ENCODE measurements at regions not wholly inside any gene's neighbourhood (a gene's known extent, or its start where the extent isn't known, plus 50 kb on each side); places are given as distances from the start of the nearest gene placed in this dataset.

DNA sequence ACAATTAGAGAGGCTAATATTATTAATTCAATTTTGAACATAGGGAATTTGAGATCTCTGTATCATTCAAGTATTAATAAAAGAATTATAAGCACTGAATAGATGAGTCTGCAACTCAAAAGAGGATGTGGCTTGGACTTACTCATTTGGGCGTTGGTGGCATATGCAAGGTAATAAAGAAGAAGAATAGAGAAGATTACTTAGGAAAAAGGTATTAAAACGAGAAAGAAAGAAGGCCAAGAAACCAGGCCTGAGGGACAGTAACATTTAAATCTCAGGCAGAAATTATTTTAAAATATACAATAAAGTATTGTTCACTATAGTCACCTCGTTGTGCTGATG is 383.0 kb upstream of the INTU start:
- no peak overlapping the region for H3K4me2 ChIP-seq (ENCODE audit: unreplicated experiment)
- in situ Hi-C loops (cut with MboI) = no loop called here
- no peak overlapping the region for H2AFZ ChIP-seq

DNA sequence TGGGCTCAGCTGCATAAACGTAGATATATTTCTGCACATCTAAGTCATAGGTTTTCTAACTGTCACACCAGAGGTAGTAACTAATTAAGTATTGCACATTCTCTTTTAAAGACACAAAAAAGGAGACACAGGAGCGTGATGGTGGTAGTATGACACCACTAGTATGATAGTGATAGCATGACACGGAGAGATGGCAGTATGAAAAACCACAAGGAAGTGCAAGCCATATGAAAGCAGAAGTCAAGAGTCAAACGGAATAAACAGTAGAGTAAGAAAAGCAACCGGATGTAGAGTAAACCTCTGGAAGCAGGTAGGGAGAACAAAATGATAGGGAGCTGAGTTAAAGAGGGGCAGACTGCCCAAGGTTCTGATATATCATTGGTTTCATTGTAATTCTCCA is 382.2 kb upstream of the INTU start:
- no peak overlapping the region for H3K4me3 ChIP-seq
- H2AFZ ChIP-seq = no peak overlapping the region
- H3K4me2 ChIP-seq (ENCODE audit: unreplicated experiment) = no peak overlapping the region
- no peaks in the 10 kb centered on the region for H3K36me3 ChIP-seq (ENCODE audit: low read depth)
- no peak overlapping the region for H3K27ac ChIP-seq
- in situ Hi-C loops (cut with MboI) = no loop called here
- no peaks in the 10 kb centered on the region for H3K9me3 ChIP-seq (ENCODE audit: low read depth)
- H3K4me1 ChIP-seq (ENCODE audit: insufficient read depth) = peaks cover 17% of the 10 kb centered on the region; the same call in 1 of the 2 replicates
- H3F3A ChIP-seq (ENCODE audit: insufficient read depth) = peaks cover 8% of the 10 kb centered on the region; the same call in 1 of the 2 replicates
- no peaks in the 10 kb centered on the region for H3K27me3 ChIP-seq (replicated peaks; ENCODE audit: insufficient read depth)
- H3K79me2 ChIP-seq (ENCODE audit: insufficient read depth) = no peaks in the 10 kb centered on the region
- 91 to 93% methylated on average over 5 of the region's 5 CpGs for WGBS, 2 experiments (ENCODE audit: low coverage in 1 of 2, low lambda C conversion rate in 2 of 2, missing lambda C conversion rate in 2 of 2)
- H4K20me1 ChIP-seq (ENCODE audit: insufficient read depth) = no peaks in the 10 kb centered on the region
- no peak for DNase-seq
- no peak for TF ChIP-seq EZH2phosphoT487 (IDR thresholded peaks at IDR 0.05; ENCODE audit: insufficient read depth, low read depth)
- TF ChIP-seq EZH2 (IDR thresholded peaks at IDR 0.05; ENCODE audit: insufficient read depth, poor library complexity, severe bottlenecking) = no peak
- no peaks in the 10 kb centered on the region for H3K9me2 ChIP-seq (ENCODE audit: insufficient read depth)
- H3K9ac ChIP-seq = no peak overlapping the region

More for the DNA sequence above, 383.0 kb upstream of the INTU start:
- Histone ChIP-seq H3K27ac (peak overlapping the region; percentile 25; the same call in 1 of the 2 replicates), H3K4me3 (no peak overlapping the region), H3K27me3 (replicated peaks; ENCODE audit: insufficient read depth) (no peaks in the 10 kb centered on the region), H4K20me1 (ENCODE audit: insufficient read depth) (no peaks in the 10 kb centered on the region), H3K36me3 (ENCODE audit: low read depth) (no peaks in the 10 kb centered on the region), H3K4me1 (ENCODE audit: insufficient read depth) (peaks cover 17% of the 10 kb centered on the region; the same call in 1 of the 2 replicates), H3K79me2 (ENCODE audit: insufficient read depth) (no peaks in the 10 kb centered on the region), H3K9me3 (ENCODE audit: low read depth) (no peaks in the 10 kb centered on the region), H3K9me2 (ENCODE audit: insufficient read depth) (no peaks in the 10 kb centered on the region), H3K9ac (no peak overlapping the region), H3F3A (ENCODE audit: insufficient read depth) (peaks cover 8% of the 10 kb centered on the region; the same call in 1 of the 2 replicates)
- TF ChIP-seq EZH2 (IDR thresholded peaks at IDR 0.05; ENCODE audit: insufficient read depth, poor library complexity, severe bottlenecking) = no peak
- no peak for TF ChIP-seq EZH2phosphoT487 (IDR thresholded peaks at IDR 0.05; ENCODE audit: insufficient read depth, low read depth)
- 76 to 85% methylated on average over 3 of the region's 3 CpGs for WGBS, 2 experiments (ENCODE audit: low coverage in 1 of 2, low lambda C conversion rate in 2 of 2, missing lambda C conversion rate in 2 of 2)
- DNase-seq = peak; percentile 29

DNA sequence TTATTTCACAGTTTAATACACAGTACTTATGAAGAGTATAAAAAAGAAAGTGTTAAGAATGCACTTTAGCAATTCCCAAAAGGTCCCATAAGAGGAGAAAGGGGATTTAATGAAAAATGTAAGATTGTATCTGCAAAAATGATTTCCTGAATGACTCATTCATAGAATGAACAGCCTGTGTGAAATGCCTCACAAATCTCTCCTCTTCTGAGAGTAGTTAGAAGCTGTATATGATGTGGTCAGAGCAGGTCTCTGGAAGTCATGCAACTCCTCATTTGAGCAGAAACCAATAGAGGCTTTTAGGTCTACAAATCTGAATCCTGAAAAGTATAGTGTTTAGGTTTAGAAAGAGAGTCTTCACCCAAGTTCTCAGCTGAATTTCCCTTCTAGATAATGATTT is 381.3 kb upstream of the INTU start:
- Histone ChIP-seq H3K27ac (no peak overlapping the region), H3K9ac (no peak overlapping the region), H3K4me2 (ENCODE audit: unreplicated experiment) (peak overlapping the region; percentile 16), H3K36me3 (ENCODE audit: low read depth) (no peaks in the 10 kb centered on the region), H3K9me3 (ENCODE audit: low read depth) (no peaks in the 10 kb centered on the region), H3F3A (ENCODE audit: insufficient read depth) (peaks cover 8% of the 10 kb centered on the region; the same call in 1 of the 2 replicates), H3K4me3 (no peak overlapping the region), H3K27me3 (replicated peaks; ENCODE audit: insufficient read depth) (no peaks in the 10 kb centered on the region), H3K4me1 (ENCODE audit: insufficient read depth) (peaks cover 17% of the 10 kb centered on the region; the same call in 1 of the 2 replicates), H3K79me2 (ENCODE audit: insufficient read depth) (no peaks in the 10 kb centered on the region), H3K9me2 (ENCODE audit: insufficient read depth) (no peaks in the 10 kb centered on the region), H4K20me1 (ENCODE audit: insufficient read depth) (no peaks in the 10 kb centered on the region), H2AFZ (no peak overlapping the region)
- peak; percentile 63 for DNase-seq
- in situ Hi-C loops (cut with MboI) = no loop called here
- no peak for TF ChIP-seq EZH2phosphoT487 (IDR thresholded peaks at IDR 0.05; ENCODE audit: insufficient read depth, low read depth)
- TF ChIP-seq EZH2 (IDR thresholded peaks at IDR 0.05; ENCODE audit: insufficient read depth, poor library complexity, severe bottlenecking) = no peak

DNA sequence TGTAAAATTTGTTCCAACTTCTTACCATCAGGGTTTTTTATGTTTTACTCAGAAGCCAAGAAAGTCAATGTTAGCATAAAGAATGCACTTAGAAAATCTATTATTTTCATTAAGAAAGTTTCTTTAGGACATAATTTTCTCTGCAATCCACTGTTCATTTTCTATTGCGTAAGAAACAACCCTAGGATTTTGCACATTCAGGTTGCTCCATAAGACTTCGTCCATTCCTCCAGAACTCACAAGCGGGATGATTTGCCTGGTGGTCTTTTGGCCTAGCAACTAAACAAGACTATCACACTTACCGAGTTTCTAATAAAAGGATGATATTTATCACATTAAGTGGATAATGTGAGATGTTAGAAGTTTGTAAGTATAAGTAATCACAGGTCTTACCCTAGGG is 376.3 kb upstream of the INTU start:
- Histone ChIP-seq H3K36me3 (ENCODE audit: low read depth) (no peaks in the 10 kb centered on the region), H4K20me1 (ENCODE audit: insufficient read depth) (no peaks in the 10 kb centered on the region), H3F3A (ENCODE audit: insufficient read depth) (no peaks in the 10 kb centered on the region), H3K27me3 (replicated peaks; ENCODE audit: insufficient read depth) (no peaks in the 10 kb centered on the region), H3K9me3 (ENCODE audit: low read depth) (no peaks in the 10 kb centered on the region), H3K9ac (no peak overlapping the region), H3K4me2 (ENCODE audit: unreplicated experiment) (no peak overlapping the region), H3K9me2 (ENCODE audit: insufficient read depth) (no peaks in the 10 kb centered on the region), H3K79me2 (ENCODE audit: insufficient read depth) (no peaks in the 10 kb centered on the region), H3K4me3 (no peak overlapping the region), H3K4me1 (ENCODE audit: insufficient read depth) (0 out of 2 replicates have a peak, but pooled peaks cover under 1% of the 10 kb centered on the region), H2AFZ (no peak overlapping the region), H3K27ac (no peak overlapping the region)
- DNase-seq = no peak
- TF ChIP-seq EZH2phosphoT487 (IDR thresholded peaks at IDR 0.05; ENCODE audit: insufficient read depth, low read depth) (no peak), EZH2 (IDR thresholded peaks at IDR 0.05; ENCODE audit: insufficient read depth, poor library complexity, severe bottlenecking) (no peak)
- WGBS, 2 experiments (ENCODE audit: low coverage in 1 of 2, low lambda C conversion rate in 2 of 2, missing lambda C conversion rate in 2 of 2) = 63 to 75% methylated on average over 4 of the region's 4 CpGs
- in situ Hi-C loops (cut with MboI) = no loop called here

DNA sequence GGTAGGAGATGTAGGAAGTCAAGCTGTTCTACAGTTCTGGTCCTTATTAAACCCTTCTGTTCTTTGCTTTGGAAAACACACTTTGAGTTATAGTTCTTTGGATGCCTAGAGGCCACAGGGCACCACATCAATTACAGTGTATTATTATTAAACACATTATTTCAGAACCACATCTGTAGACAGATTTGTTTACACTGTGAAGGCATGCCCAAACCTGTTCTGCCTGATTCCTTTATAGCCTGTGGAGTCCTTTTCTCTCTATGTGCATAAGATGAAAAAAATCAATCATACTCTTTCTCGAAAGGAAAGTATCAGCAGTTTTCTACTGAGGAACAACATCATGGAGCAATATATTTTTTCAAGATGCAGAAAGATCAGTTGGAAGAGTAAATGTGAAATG is 371.3 kb upstream of the INTU start:
- Histone ChIP-seq H3K36me3 (ENCODE audit: low read depth) (no peaks in the 10 kb centered on the region), H3K27ac (no peak overlapping the region), H3K9me2 (ENCODE audit: insufficient read depth) (no peaks in the 10 kb centered on the region), H2AFZ (peak overlapping the region; percentile 60), H3K9ac (no peak overlapping the region), H3K4me3 (no peak overlapping the region), H3K4me1 (ENCODE audit: insufficient read depth) (no peaks in the 10 kb centered on the region), H3K9me3 (ENCODE audit: low read depth) (no peaks in the 10 kb centered on the region), H3K79me2 (ENCODE audit: insufficient read depth) (no peaks in the 10 kb centered on the region), H3K27me3 (replicated peaks; ENCODE audit: insufficient read depth) (no peaks in the 10 kb centered on the region), H4K20me1 (ENCODE audit: insufficient read depth) (no peaks in the 10 kb centered on the region), H3K4me2 (ENCODE audit: unreplicated experiment) (no peak overlapping the region), H3F3A (ENCODE audit: insufficient read depth) (no peaks in the 10 kb centered on the region)
- no peak for DNase-seq
- no peak for TF ChIP-seq EZH2phosphoT487 (IDR thresholded peaks at IDR 0.05; ENCODE audit: insufficient read depth, low read depth)
- TF ChIP-seq EZH2 (IDR thresholded peaks at IDR 0.05; ENCODE audit: insufficient read depth, poor library complexity, severe bottlenecking) = no peak
- in situ Hi-C loops (cut with MboI) = no loop called here
- whole genome bisulfite sequencing, 2 experiments (ENCODE audit: low coverage in 1 of 2, low lambda C conversion rate in 2 of 2, missing lambda C conversion rate in 2 of 2) = 47 to 52% methylated on average over 1 of the region's 1 CpG

Measured in GM23248 (cell line).